ENCODE measurements at regions not wholly inside any gene's neighbourhood (a gene's known extent, or its start where the extent isn't known, plus 50 kb on each side); places are given as distances from the start of the nearest gene placed in this dataset.

GRCh38 chr9:96086936-96087571, 211.6 kb downstream of the ERCC6L2 start:
- no peak for DNase-seq

- no peak for DNase-seq
Measured at GRCh38 chr9:96085491-96086143, 210.1 kb downstream of the ERCC6L2 start.

- DNase-seq, result no peak
Measured at GRCh38 chr9:96084331-96084734, 208.8 kb downstream of the ERCC6L2 start.

GRCh38 chr9:96082516-96083232, 207.2 kb downstream of the ERCC6L2 start:
- DNase-seq, result no peak

GRCh38 chr9:96080364-96080763, 204.9 kb downstream of the ERCC6L2 start:
- no peak for DNase-seq

GRCh38 chr9:96079779-96080178, 204.3 kb downstream of the ERCC6L2 start:
- DNase-seq, result no peak

GRCh38 chr9:96078897-96079490, 203.5 kb downstream of the ERCC6L2 start:
- no peak for DNase-seq

GRCh38 chr9:96075757-96076156, 200.3 kb downstream of the ERCC6L2 start:
- no peak for DNase-seq

GRCh38 chr9:96075111-96075510, 199.6 kb downstream of the ERCC6L2 start:
- no peak for DNase-seq

GRCh38 chr9:96073531-96074480, 198.3 kb downstream of the ERCC6L2 start:
- DNase-seq, result no peak

- no peak for DNase-seq
Measured at GRCh38 chr9:96072930-96073329, 197.4 kb downstream of the ERCC6L2 start.

- DNase-seq, result no peak
Measured at GRCh38 chr9:96071815-96072124, 196.3 kb downstream of the ERCC6L2 start.

GRCh38 chr9:96071076-96071814, 195.8 kb downstream of the ERCC6L2 start:
- DNase-seq, result peak; percentile 20

GRCh38 chr9:96069629-96070220, 194.2 kb downstream of the ERCC6L2 start:
- no peak for DNase-seq

- no peak for DNase-seq
Measured at GRCh38 chr9:96068511-96068910, 193.0 kb downstream of the ERCC6L2 start.

- DNase-seq, result no peak
Measured at GRCh38 chr9:96067600-96067999, 192.1 kb downstream of the ERCC6L2 start.

GRCh38 chr9:96067004-96067403, 191.5 kb downstream of the ERCC6L2 start:
- no peak for DNase-seq

- DNase-seq, result no peak
Measured at GRCh38 chr9:96065482-96066251, 190.2 kb downstream of the ERCC6L2 start.

GRCh38 chr9:96064826-96065481, 189.5 kb downstream of the ERCC6L2 start:
- no peak for DNase-seq

- no peak for DNase-seq
Measured at GRCh38 chr9:96062854-96063253, 187.4 kb downstream of the ERCC6L2 start.
